Duodenal mucosa (tissue), 2 donors: ENCODE measurements at regions not wholly inside any gene's neighbourhood (a gene's known extent, or its start where the extent isn't known, plus 50 kb on each side); places are given as distances from the start of the nearest gene placed in this dataset.

Experiments used
- H3K27ac ChIP-seq: one replicate; pipeline ENCODE4 v1.7.0; 2013; ENCODE audit warnings: low read depth, low read length
- H3K27me3 ChIP-seq, 2 donors: one replicate each; pipeline ENCODE4 v1.7.0; 2013; ENCODE audit warnings: low read length in 2 of 2, control low read depth in 1 of 2; ENCODE audit not compliant: insufficient read depth in 2 of 2, control insufficient read depth in 1 of 2
- H3K36me3 ChIP-seq, 2 donors: one replicate each; pipeline ENCODE4 v1.7.0; 2013; ENCODE audit warnings: low read length in 2 of 2, control low read depth in 1 of 2; ENCODE audit not compliant: insufficient read depth in 2 of 2, control insufficient read depth in 1 of 2
- H3K4me1 ChIP-seq, 2 donors: one replicate each; pipeline ENCODE4 v1.7.0; 2013; ENCODE audit warnings: low read length in 2 of 2, control low read depth in 1 of 2; ENCODE audit not compliant: insufficient read depth in 2 of 2, control insufficient read depth in 1 of 2
- H3K4me3 ChIP-seq, 2 donors: one replicate each; pipeline ENCODE4 v1.7.0; 2013; ENCODE audit warnings: low read length in 2 of 2, low read depth in 1 of 2
- H3K9ac ChIP-seq, 2 donors: one replicate each; pipeline ENCODE4 v1.7.0; 2013; ENCODE audit warnings: low read length in 2 of 2, low read depth in 1 of 2
- H3K9me3 ChIP-seq, 2 donors: one replicate each; pipeline ENCODE4 v1.7.0; 2013; ENCODE audit warnings: low read length in 2 of 2, control low read depth in 1 of 2; ENCODE audit not compliant: control insufficient read depth in 1 of 2

DNA sequence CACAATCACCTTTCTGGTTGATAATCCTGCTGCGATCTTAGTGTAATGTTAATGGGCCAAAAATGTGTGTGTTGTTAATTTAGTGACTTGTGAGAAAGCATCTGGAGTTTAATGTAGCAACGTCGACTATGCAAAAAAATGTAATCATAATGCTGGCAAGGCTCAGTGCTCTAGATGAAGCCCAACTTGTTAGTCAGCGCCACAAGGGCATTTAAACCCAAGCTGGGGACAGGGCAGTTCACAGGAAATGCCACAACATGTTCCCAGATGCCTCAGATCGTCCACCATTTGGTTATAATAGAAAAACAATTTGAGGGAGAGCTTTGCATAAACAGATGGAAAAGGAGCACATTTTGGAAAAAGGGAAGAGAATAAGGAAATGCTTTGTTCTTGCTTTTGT lies 585.4 kb upstream of the PLXNA2 start:
- no peak overlapping the region for H3K27ac ChIP-seq
- H3K4me1 ChIP-seq, result no peaks in the 10 kb centered on the region
- no peaks in the 10 kb centered on the region for H3K9me3 ChIP-seq
- H3K4me3 ChIP-seq, result no peak overlapping the region
- H3K36me3 ChIP-seq, result no peaks in the 10 kb centered on the region
- H3K9ac ChIP-seq, result no peak overlapping the region
- no peaks in the 10 kb centered on the region for H3K27me3 ChIP-seq

GRCh38 chr1:208834381-208835096 lies 590.4 kb upstream of the PLXNA2 start:
- H3K4me3 ChIP-seq, result no peak overlapping the region
- no peak overlapping the region for H3K27ac ChIP-seq
- H3K9ac ChIP-seq, result no peak overlapping the region

GRCh38 chr1:208835097-208835463 lies 590.9 kb upstream of the PLXNA2 start:
- Histone ChIP-seq H3K9ac (no peak overlapping the region), H3K4me1 (no peaks in the 10 kb centered on the region), H3K4me3 (no peak overlapping the region), H3K27me3 (no peaks in the 10 kb centered on the region), H3K36me3 (no peaks in the 10 kb centered on the region), H3K9me3 (no peaks in the 10 kb centered on the region), H3K27ac (no peak overlapping the region)

More at GRCh38 chr1:208834381-208835096, 590.4 kb upstream of the PLXNA2 start:
- Histone ChIP-seq H3K9me3 (no peaks in the 10 kb centered on the region), H3K4me1 (no peaks in the 10 kb centered on the region), H3K27me3 (no peaks in the 10 kb centered on the region), H3K36me3 (no peaks in the 10 kb centered on the region)

DNA sequence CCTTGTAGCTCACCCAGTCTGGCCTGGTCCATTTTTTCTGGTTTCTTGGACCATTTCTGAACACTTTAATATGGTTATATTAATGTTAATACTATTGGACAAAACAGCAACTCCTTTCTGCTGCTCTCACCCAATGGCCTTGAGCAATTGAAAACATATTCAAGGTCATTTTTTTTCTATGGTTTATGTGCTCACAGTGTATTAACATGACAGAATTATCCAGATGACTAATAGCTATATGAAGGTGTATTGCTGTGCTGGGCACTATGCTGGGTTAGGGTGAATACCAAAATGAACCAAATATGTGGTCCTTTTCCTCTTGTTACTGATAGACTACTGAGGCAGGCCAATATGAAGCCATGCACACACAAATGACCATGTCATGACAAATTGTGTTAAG lies 591.6 kb upstream of the PLXNA2 start:
- Histone ChIP-seq H3K9ac (no peak overlapping the region), H3K4me3 (no peak overlapping the region), H3K9me3 (no peaks in the 10 kb centered on the region), H3K4me1 (no peaks in the 10 kb centered on the region), H3K27ac (no peak overlapping the region), H3K36me3 (no peaks in the 10 kb centered on the region), H3K27me3 (no peaks in the 10 kb centered on the region)

- no peaks in the 10 kb centered on the region for H3K36me3 ChIP-seq
- H3K9ac ChIP-seq, result no peak overlapping the region
- H3K4me1 ChIP-seq, result no peaks in the 10 kb centered on the region
- H3K27ac ChIP-seq, result no peak overlapping the region
- H3K4me3 ChIP-seq, result no peak overlapping the region
- no peaks in the 10 kb centered on the region for H3K27me3 ChIP-seq
- no peaks in the 10 kb centered on the region for H3K9me3 ChIP-seq
Observed at GRCh38 chr1:208837242-208837641, 593.1 kb upstream of the PLXNA2 start.

DNA sequence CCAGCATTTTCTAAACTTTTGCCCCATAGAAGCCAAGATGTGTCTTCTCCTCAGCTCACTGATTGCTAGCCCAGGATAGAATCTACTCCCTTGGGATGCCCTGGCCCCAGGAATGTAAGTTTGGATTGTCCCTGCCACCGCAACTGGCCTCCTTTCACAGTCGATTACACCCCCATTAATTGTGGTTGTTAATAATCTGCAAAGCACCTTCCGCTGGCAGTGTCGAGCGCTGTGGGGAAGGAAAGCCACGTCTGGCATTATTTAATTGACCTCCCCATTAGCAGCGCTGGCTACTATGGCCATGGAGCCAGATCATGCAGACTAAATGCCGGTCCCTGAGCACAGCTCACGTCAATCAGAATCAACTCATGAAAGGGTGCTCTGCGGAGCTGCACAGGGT lies 597.3 kb upstream of the PLXNA2 start:
- Histone ChIP-seq H3K4me3 (no peak overlapping the region), H3K9ac (no peak overlapping the region), H3K36me3 (no peaks in the 10 kb centered on the region), H3K9me3 (no peaks in the 10 kb centered on the region), H3K27me3 (no peaks in the 10 kb centered on the region), H3K27ac (no peak overlapping the region), H3K4me1 (no peaks in the 10 kb centered on the region)

GRCh38 chr1:208842451-208842850 lies 598.3 kb upstream of the PLXNA2 start:
- H3K27ac ChIP-seq, result no peak overlapping the region
- no peaks in the 10 kb centered on the region for H3K9me3 ChIP-seq
- H3K9ac ChIP-seq, result no peak overlapping the region
- H3K27me3 ChIP-seq, result no peaks in the 10 kb centered on the region
- H3K4me1 ChIP-seq, result no peaks in the 10 kb centered on the region
- no peak overlapping the region for H3K4me3 ChIP-seq
- H3K36me3 ChIP-seq, result no peaks in the 10 kb centered on the region

DNA sequence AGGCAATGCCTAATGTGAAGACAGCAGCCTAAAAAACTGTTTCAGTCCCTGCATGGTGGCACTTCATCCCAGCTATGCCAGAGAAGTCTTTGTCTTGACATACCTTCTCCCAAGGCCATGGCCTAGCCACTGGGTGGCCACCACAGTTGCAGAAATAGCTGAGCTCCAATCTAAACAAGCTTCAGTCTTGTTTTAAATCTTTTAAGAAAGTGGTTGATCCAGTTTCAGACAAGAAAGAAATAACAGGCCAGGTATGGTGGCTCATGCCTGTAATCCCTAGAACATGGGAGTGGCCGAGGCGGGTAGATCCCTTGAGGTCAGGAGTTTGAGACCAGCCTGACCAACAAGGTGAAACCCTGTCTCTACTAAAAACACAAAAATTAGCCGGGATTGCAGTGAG lies 600.0 kb upstream of the PLXNA2 start:
- no peaks in the 10 kb centered on the region for H3K36me3 ChIP-seq
- no peak overlapping the region for H3K4me3 ChIP-seq
- no peaks in the 10 kb centered on the region for H3K4me1 ChIP-seq
- H3K9ac ChIP-seq, result no peak overlapping the region
- no peaks in the 10 kb centered on the region for H3K27me3 ChIP-seq
- H3K9me3 ChIP-seq, result no peaks in the 10 kb centered on the region
- H3K27ac ChIP-seq, result no peak overlapping the region

GRCh38 chr1:208848854-208849253 lies 604.7 kb upstream of the PLXNA2 start:
- Histone ChIP-seq H3K9ac (no peak overlapping the region), H3K9me3 (no peaks in the 10 kb centered on the region), H3K4me1 (no peaks in the 10 kb centered on the region), H3K27ac (no peak overlapping the region), H3K27me3 (no peaks in the 10 kb centered on the region), H3K4me3 (no peak overlapping the region), H3K36me3 (no peaks in the 10 kb centered on the region)

- no peaks in the 10 kb centered on the region for H3K9me3 ChIP-seq
- no peaks in the 10 kb centered on the region for H3K27me3 ChIP-seq
- no peak overlapping the region for H3K9ac ChIP-seq
- H3K4me1 ChIP-seq, result no peaks in the 10 kb centered on the region
- no peak overlapping the region for H3K27ac ChIP-seq
- no peak overlapping the region for H3K4me3 ChIP-seq
- no peaks in the 10 kb centered on the region for H3K36me3 ChIP-seq
Observed at GRCh38 chr1:208850442-208850841, 606.3 kb upstream of the PLXNA2 start.

DNA sequence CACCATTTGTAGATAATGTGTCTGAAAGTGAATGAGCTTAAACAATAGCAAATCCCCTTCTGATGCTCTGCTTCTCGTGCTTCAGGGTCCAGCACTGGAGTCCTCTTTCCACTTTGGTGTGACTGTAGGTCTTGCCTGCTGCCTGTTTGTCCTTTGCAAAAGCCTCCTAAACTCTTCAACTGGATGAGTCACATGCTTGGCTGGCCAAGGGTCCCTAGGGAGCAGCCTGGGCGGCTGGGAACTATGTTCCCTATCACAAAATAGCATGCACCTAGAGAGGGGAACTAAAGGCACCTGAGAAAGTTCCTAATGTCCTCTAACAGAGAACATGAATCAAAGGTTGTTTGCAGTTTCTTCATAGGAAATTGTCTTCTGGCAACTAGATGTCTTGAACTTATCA lies 607.2 kb upstream of the PLXNA2 start:
- H3K36me3 ChIP-seq, result no peaks in the 10 kb centered on the region
- H3K4me1 ChIP-seq, result no peaks in the 10 kb centered on the region
- H3K27me3 ChIP-seq, result no peaks in the 10 kb centered on the region
- no peak overlapping the region for H3K27ac ChIP-seq
- no peak overlapping the region for H3K9ac ChIP-seq
- H3K9me3 ChIP-seq, result no peaks in the 10 kb centered on the region
- H3K4me3 ChIP-seq, result no peak overlapping the region
